Activated T-helper 17 cell treated with anti-CD3 and anti-CD28 coated beads, Interleukin-2, amount 50 U/mL, for 72 hours (primary cell): ENCODE measurements at regions not wholly inside any gene's neighbourhood (a gene's known extent, or its start where the extent isn't known, plus 50 kb on each side); places are given as distances from the start of the nearest gene placed in this dataset.

Experiments
- ATAC-seq: fragments of 150-1000 bp; cut with Tn5 transposase; replicated peaks from 2 replicates; pipeline ENCODE4 v1.10.0; 2021; ENCODE audit warnings: mild to moderate bottlenecking, moderate library complexity
- H3K27ac Mint-ChIP-seq: one replicate; pipeline ENCODE4 v1.8.0; 2022; ENCODE audit warnings: mixed read lengths
- H3K27me3 Mint-ChIP-seq: one replicate; pipeline ENCODE4 v1.8.0; 2022; ENCODE audit warnings: mixed read lengths
- H3K36me3 Mint-ChIP-seq: one replicate; pipeline ENCODE4 v1.8.0; 2022; ENCODE audit warnings: low read depth, mild to moderate bottlenecking, mixed read lengths
- H3K4me1 Mint-ChIP-seq: one replicate; pipeline ENCODE4 v1.8.0; 2022; ENCODE audit warnings: mixed read lengths
- H3K4me3 Mint-ChIP-seq: one replicate; pipeline ENCODE4 v1.8.0; 2022; ENCODE audit warnings: mild to moderate bottlenecking, mixed read lengths
- H3K9me3 Mint-ChIP-seq: one replicate; pipeline ENCODE4 v1.8.0; 2022; ENCODE audit warnings: mixed read lengths

GRCh38 chr3:168307893-168308292 is 212.2 kb upstream of the GOLIM4 start:
- no peak overlapping the region for H3K4me3 Mint-ChIP-seq
- no peaks in the 10 kb centered on the region for H3K4me1 Mint-ChIP-seq
- ATAC-seq: no peak
- H3K27ac Mint-ChIP-seq: no peak overlapping the region
- H3K36me3 Mint-ChIP-seq: no peaks in the 10 kb centered on the region
- no peaks in the 10 kb centered on the region for H3K9me3 Mint-ChIP-seq
- no peaks in the 10 kb centered on the region for H3K27me3 Mint-ChIP-seq

- Mint-ChIP-seq H3K27me3 (no peaks in the 10 kb centered on the region), H3K27ac (no peak overlapping the region), H3K4me3 (no peak overlapping the region), H3K9me3 (peaks cover 3% of the 10 kb centered on the region), H3K4me1 (no peaks in the 10 kb centered on the region), H3K36me3 (no peaks in the 10 kb centered on the region)
- no peak for ATAC-seq
Observed at GRCh38 chr3:168295027-168295426, 199.3 kb upstream of the GOLIM4 start.

- Mint-ChIP-seq H3K27ac (no peak overlapping the region), H3K4me1 (no peaks in the 10 kb centered on the region), H3K36me3 (no peaks in the 10 kb centered on the region), H3K4me3 (no peak overlapping the region), H3K9me3 (peaks cover 3% of the 10 kb centered on the region), H3K27me3 (no peaks in the 10 kb centered on the region)
- ATAC-seq: no peak
Observed at GRCh38 chr3:168292296-168292695, 196.6 kb upstream of the GOLIM4 start.

GRCh38 chr3:168289471-168290008 is 193.8 kb upstream of the GOLIM4 start:
- no peaks in the 10 kb centered on the region for H3K27me3 Mint-ChIP-seq
- H3K36me3 Mint-ChIP-seq: no peaks in the 10 kb centered on the region
- H3K9me3 Mint-ChIP-seq: no peaks in the 10 kb centered on the region
- H3K4me3 Mint-ChIP-seq: no peak overlapping the region
- no peaks in the 10 kb centered on the region for H3K4me1 Mint-ChIP-seq
- no peak for ATAC-seq
- H3K27ac Mint-ChIP-seq: no peak overlapping the region

- no peaks in the 10 kb centered on the region for H3K9me3 Mint-ChIP-seq
- no peak for ATAC-seq
- H3K36me3 Mint-ChIP-seq: no peaks in the 10 kb centered on the region
- H3K4me3 Mint-ChIP-seq: no peak overlapping the region
- no peak overlapping the region for H3K27ac Mint-ChIP-seq
- no peaks in the 10 kb centered on the region for H3K4me1 Mint-ChIP-seq
- no peaks in the 10 kb centered on the region for H3K27me3 Mint-ChIP-seq
Observed at GRCh38 chr3:168288511-168289401, 193.0 kb upstream of the GOLIM4 start.

GRCh38 chr3:168285506-168285905 is 189.8 kb upstream of the GOLIM4 start:
- Mint-ChIP-seq H3K36me3 (no peaks in the 10 kb centered on the region), H3K4me3 (no peak overlapping the region), H3K27me3 (no peaks in the 10 kb centered on the region), H3K4me1 (no peaks in the 10 kb centered on the region), H3K27ac (no peak overlapping the region), H3K9me3 (no peaks in the 10 kb centered on the region)
- ATAC-seq: no peak

- no peak for ATAC-seq
- Mint-ChIP-seq H3K27ac (no peak overlapping the region), H3K27me3 (no peaks in the 10 kb centered on the region), H3K4me1 (no peaks in the 10 kb centered on the region), H3K4me3 (no peak overlapping the region), H3K36me3 (no peaks in the 10 kb centered on the region), H3K9me3 (no peaks in the 10 kb centered on the region)
Observed at GRCh38 chr3:168284728-168285127, 189.0 kb upstream of the GOLIM4 start.

GRCh38 chr3:168275662-168276061 is 179.9 kb upstream of the GOLIM4 start:
- no peak for ATAC-seq
- H3K4me1 Mint-ChIP-seq: no peaks in the 10 kb centered on the region

GRCh38 chr3:168273917-168274316 is 178.2 kb upstream of the GOLIM4 start:
- Mint-ChIP-seq H3K27me3 (peaks cover 7% of the 10 kb centered on the region), H3K4me1 (no peaks in the 10 kb centered on the region), H3K9me3 (peaks cover 7% of the 10 kb centered on the region), H3K4me3 (no peak overlapping the region), H3K27ac (no peak overlapping the region), H3K36me3 (no peaks in the 10 kb centered on the region)
- no peak for ATAC-seq

More at GRCh38 chr3:168275662-168276061, 179.9 kb upstream of the GOLIM4 start:
- H3K4me3 Mint-ChIP-seq: no peak overlapping the region
- H3K27ac Mint-ChIP-seq: no peak overlapping the region
- no peaks in the 10 kb centered on the region for H3K36me3 Mint-ChIP-seq
- H3K9me3 Mint-ChIP-seq: peaks cover 7% of the 10 kb centered on the region
- peaks cover 7% of the 10 kb centered on the region for H3K27me3 Mint-ChIP-seq

- no peak for ATAC-seq
Observed at GRCh38 chr3:168273036-168273435, 177.3 kb upstream of the GOLIM4 start.

GRCh38 chr3:168272343-168272985 is 176.7 kb upstream of the GOLIM4 start:
- Mint-ChIP-seq H3K4me3 (no peak overlapping the region), H3K9me3 (peaks cover 7% of the 10 kb centered on the region)
- no peak for ATAC-seq

More at GRCh38 chr3:168273036-168273435, 177.3 kb upstream of the GOLIM4 start:
- H3K4me3 Mint-ChIP-seq: no peak overlapping the region
- peaks cover 7% of the 10 kb centered on the region for H3K27me3 Mint-ChIP-seq
- no peak overlapping the region for H3K27ac Mint-ChIP-seq
- H3K36me3 Mint-ChIP-seq: no peaks in the 10 kb centered on the region
- H3K9me3 Mint-ChIP-seq: peaks cover 7% of the 10 kb centered on the region
- no peaks in the 10 kb centered on the region for H3K4me1 Mint-ChIP-seq

GRCh38 chr3:168271932-168272331 is 176.2 kb upstream of the GOLIM4 start:
- peaks cover 7% of the 10 kb centered on the region for H3K27me3 Mint-ChIP-seq
- no peaks in the 10 kb centered on the region for H3K36me3 Mint-ChIP-seq
- no peaks in the 10 kb centered on the region for H3K4me1 Mint-ChIP-seq

More at GRCh38 chr3:168272343-168272985, 176.7 kb upstream of the GOLIM4 start:
- no peaks in the 10 kb centered on the region for H3K36me3 Mint-ChIP-seq
- peaks cover 7% of the 10 kb centered on the region for H3K27me3 Mint-ChIP-seq
- no peak overlapping the region for H3K27ac Mint-ChIP-seq
- no peaks in the 10 kb centered on the region for H3K4me1 Mint-ChIP-seq

GRCh38 chr3:168269001-168269400 is 173.3 kb upstream of the GOLIM4 start:
- H3K9me3 Mint-ChIP-seq: peaks cover 7% of the 10 kb centered on the region
- ATAC-seq: no peak
- no peak overlapping the region for H3K4me3 Mint-ChIP-seq
- H3K36me3 Mint-ChIP-seq: no peaks in the 10 kb centered on the region
- H3K4me1 Mint-ChIP-seq: no peaks in the 10 kb centered on the region
- peaks cover 7% of the 10 kb centered on the region for H3K27me3 Mint-ChIP-seq
- no peak overlapping the region for H3K27ac Mint-ChIP-seq

More at GRCh38 chr3:168271932-168272331, 176.2 kb upstream of the GOLIM4 start:
- peaks cover 7% of the 10 kb centered on the region for H3K9me3 Mint-ChIP-seq
- ATAC-seq: no peak
- H3K4me3 Mint-ChIP-seq: no peak overlapping the region
- no peak overlapping the region for H3K27ac Mint-ChIP-seq

GRCh38 chr3:168267179-168267578 is 171.5 kb upstream of the GOLIM4 start:
- ATAC-seq: no peak
- Mint-ChIP-seq H3K4me1 (no peaks in the 10 kb centered on the region), H3K27me3 (peaks cover under 1% of the 10 kb centered on the region), H3K9me3 (peaks cover 1% of the 10 kb centered on the region), H3K36me3 (no peaks in the 10 kb centered on the region), H3K27ac (no peak overlapping the region), H3K4me3 (no peak overlapping the region)

GRCh38 chr3:168266335-168266734 is 170.6 kb upstream of the GOLIM4 start:
- no peaks in the 10 kb centered on the region for H3K9me3 Mint-ChIP-seq
- H3K27ac Mint-ChIP-seq: no peak overlapping the region
- H3K27me3 Mint-ChIP-seq: no peaks in the 10 kb centered on the region
- no peaks in the 10 kb centered on the region for H3K4me1 Mint-ChIP-seq
- H3K36me3 Mint-ChIP-seq: no peaks in the 10 kb centered on the region
- no peak for ATAC-seq
- H3K4me3 Mint-ChIP-seq: no peak overlapping the region
